OCI-LY3 (cell line): ENCODE measurements at regions not wholly inside any gene's neighbourhood (a gene's known extent, or its start where the extent isn't known, plus 50 kb on each side); places are given as distances from the start of the nearest gene placed in this dataset.

Source experiments
- H2AFZ ChIP-seq: fragments of 200-600, 300-600 bp; shearing (Covaris generic); 2 replicates; pipeline ENCODE4 v1.6.0; 2014; ENCODE audit warnings: antibody characterized with exemption, low read depth, low read length
- H3K27ac ChIP-seq: fragments of 200-600, 300-600 bp; sonication (generic); 2 replicates; pipeline ENCODE4 v1.5.1; 2014; ENCODE audit warnings: mild to moderate bottlenecking, low read length, moderate library complexity, mixed read lengths
- H3K27me3 ChIP-seq: fragments of 200-600, 300-600 bp; sonication (generic); 2 replicates; pipeline ENCODE4 v1.6.1; 2014; ENCODE audit warnings: low read depth, low read length, mixed read lengths
- H3K36me3 ChIP-seq: fragments of 200-600, 300-600 bp; sonication (generic); replicated peaks from 2 replicates; pipeline ENCODE3; 2014; ENCODE audit warnings: low read depth, low read length, mixed read lengths
- H3K4me1 ChIP-seq: fragments of 300-600, 200-600 bp; sonication (generic); 2 replicates; pipeline ENCODE4 v1.6.1; 2014; ENCODE audit warnings: low read length, mixed read lengths
- H3K4me2 ChIP-seq: fragments of 200-600, 300-600 bp; sonication (generic); 2 replicates; pipeline ENCODE4 v1.6.1; 2014; ENCODE audit warnings: low read length, mixed read lengths
- H3K4me3 ChIP-seq: fragments of 300-600, 200-600 bp; sonication (generic); 2 replicates; pipeline ENCODE4 v1.5.1; 2014; ENCODE audit warnings: antibody characterized with exemption, mild to moderate bottlenecking, low read length, moderate library complexity
- H3K79me2 ChIP-seq: fragments of 300-600, 200-600 bp; shearing (Covaris generic); 2 replicates; pipeline ENCODE4 v1.6.1; 2014; ENCODE audit warnings: mild to moderate bottlenecking, low read length, mixed read lengths
- H3K9ac ChIP-seq: fragments of 300-600, 200-600 bp; shearing (Covaris generic); 2 replicates; pipeline ENCODE4 v1.6.0; 2014; ENCODE audit warnings: mild to moderate bottlenecking, low read length, moderate library complexity
- H3K9me3 ChIP-seq: fragments of 200-600, 300-600 bp; shearing (Covaris generic); 2 replicates; pipeline ENCODE4 v1.6.1; 2014; ENCODE audit warnings: low read length, mixed read lengths; ENCODE audit not compliant: insufficient read depth
- H4K20me1 ChIP-seq: fragments of 200-600, 300-600 bp; sonication (generic); 2 replicates; pipeline ENCODE4 v1.6.1; 2016; ENCODE audit warnings: low read length, mixed read lengths; ENCODE audit not compliant: insufficient read depth
- CTCF ChIP-seq: fragments of 200-600, 300-600 bp; sonication (generic); IDR thresholded peaks from 2 replicates; pipeline ENCODE4 v1.5.1; 2014; ENCODE audit warnings: antibody characterized with exemption, low read length, low read depth
- EZH2phosphoT487 ChIP-seq: fragments of 200-600 bp; shearing (Covaris generic); IDR thresholded peaks from 2 replicates; pipeline ENCODE4 v1.6.1; 2018; ENCODE audit warnings: antibody characterized with exemption, mixed run types, low read depth

- no peaks in the 10 kb centered on the region for H3K9me3 ChIP-seq
- no peak overlapping the region for H3K4me3 ChIP-seq
- H4K20me1 ChIP-seq, result no peaks in the 10 kb centered on the region
- no peaks in the 10 kb centered on the region for H3K36me3 ChIP-seq
- H3K4me1 ChIP-seq, result peaks cover 5% of the 10 kb centered on the region
- no peaks in the 10 kb centered on the region for H3K79me2 ChIP-seq
- no peak overlapping the region for H3K27ac ChIP-seq
- H2AFZ ChIP-seq, result no peak overlapping the region
- H3K27me3 ChIP-seq, result no peaks in the 10 kb centered on the region
- no peak overlapping the region for H3K9ac ChIP-seq
- no peak for TF ChIP-seq EZH2phosphoT487
- no peak for TF ChIP-seq CTCF
- no peak overlapping the region for H3K4me2 ChIP-seq
These were observed 366.9 kb downstream of the CMPK2 start for GRCh38 chr2:6498841-6499240.

GRCh38 chr2:6499691-6500090 is 366.0 kb downstream of the CMPK2 start:
- Histone ChIP-seq H3K27ac (no peak overlapping the region), H3K4me1 (peaks cover 5% of the 10 kb centered on the region), H3K4me2 (no peak overlapping the region), H3K79me2 (no peaks in the 10 kb centered on the region), H3K36me3 (no peaks in the 10 kb centered on the region), H3K27me3 (no peaks in the 10 kb centered on the region), H3K4me3 (no peak overlapping the region), H3K9ac (no peak overlapping the region), H3K9me3 (no peaks in the 10 kb centered on the region), H4K20me1 (no peaks in the 10 kb centered on the region), H2AFZ (no peak overlapping the region)
- TF ChIP-seq CTCF (no peak), EZH2phosphoT487 (no peak)

GRCh38 chr2:6506361-6506794 is 359.3 kb downstream of the CMPK2 start:
- H3K36me3 ChIP-seq, result no peaks in the 10 kb centered on the region
- H3K27ac ChIP-seq, result no peak overlapping the region
- H3K9me3 ChIP-seq, result no peaks in the 10 kb centered on the region
- no peak for TF ChIP-seq CTCF
- no peak for TF ChIP-seq EZH2phosphoT487
- H4K20me1 ChIP-seq, result no peaks in the 10 kb centered on the region
- no peak overlapping the region for H2AFZ ChIP-seq
- H3K27me3 ChIP-seq, result no peaks in the 10 kb centered on the region
- H3K9ac ChIP-seq, result no peak overlapping the region
- H3K4me1 ChIP-seq, result no peaks in the 10 kb centered on the region
- H3K79me2 ChIP-seq, result no peaks in the 10 kb centered on the region
- no peak overlapping the region for H3K4me3 ChIP-seq
- H3K4me2 ChIP-seq, result no peak overlapping the region

GRCh38 chr2:6506859-6507258 is 358.8 kb downstream of the CMPK2 start:
- Histone ChIP-seq H3K9ac (no peak overlapping the region), H3K36me3 (no peaks in the 10 kb centered on the region), H3K4me3 (no peak overlapping the region), H3K27ac (no peak overlapping the region), H2AFZ (no peak overlapping the region), H4K20me1 (no peaks in the 10 kb centered on the region), H3K4me1 (no peaks in the 10 kb centered on the region), H3K79me2 (no peaks in the 10 kb centered on the region), H3K27me3 (no peaks in the 10 kb centered on the region), H3K9me3 (no peaks in the 10 kb centered on the region), H3K4me2 (no peak overlapping the region)
- TF ChIP-seq EZH2phosphoT487 (no peak), CTCF (no peak)
